ENCODE measurements at regions not wholly inside any gene's neighbourhood (a gene's known extent, or its start where the extent isn't known, plus 50 kb on each side); places are given as distances from the start of the nearest gene placed in this dataset.
"Not testable (repeated sequence)": the region's sequence is repeated elsewhere in the genome, so short reads cannot be mapped to it uniquely, and the experiment has no call there.

GRCh38 chr22:34608540-34609115 lies 457.3 kb upstream of the ISX start:
- DNase-seq (ENCODE audit: low spot score): no peak
- H3K27ac ChIP-seq: no peak overlapping the region
- H3K4me3 ChIP-seq: no peak overlapping the region
- no peak for TF ChIP-seq CTCF (IDR thresholded peaks at IDR 0.05)

- no peak overlapping the region for H3K4me3 ChIP-seq
- no peak for TF ChIP-seq CTCF (IDR thresholded peaks at IDR 0.05)
- DNase-seq (ENCODE audit: low spot score): no peak
- H3K27ac ChIP-seq: no peak overlapping the region
These were observed 456.3 kb upstream of the ISX start for GRCh38 chr22:34609646-34610045.

GRCh38 chr22:34620161-34620560 lies 445.8 kb upstream of the ISX start:
- DNase-seq (ENCODE audit: low spot score): no peak
- Histone ChIP-seq H3K4me3 (no peak overlapping the region), H3K27ac (no peak overlapping the region)
- TF ChIP-seq CTCF (IDR thresholded peaks at IDR 0.05): no peak

GRCh38 chr22:34620832-34621231 lies 445.1 kb upstream of the ISX start:
- no peak for DNase-seq (ENCODE audit: low spot score)
- Histone ChIP-seq H3K4me3 (no peak overlapping the region), H3K27ac (no peak overlapping the region)
- no peak for TF ChIP-seq CTCF (IDR thresholded peaks at IDR 0.05)

GRCh38 chr22:34622602-34623001 lies 443.4 kb upstream of the ISX start:
- no peak for DNase-seq (ENCODE audit: low spot score)
- Histone ChIP-seq H3K4me3 (no peak overlapping the region), H3K27ac (no peak overlapping the region)
- TF ChIP-seq CTCF (IDR thresholded peaks at IDR 0.05): no peak

- Histone ChIP-seq H3K4me3 (no peak overlapping the region), H3K27ac (no peak overlapping the region)
- no peak for DNase-seq (ENCODE audit: low spot score)
- TF ChIP-seq CTCF (IDR thresholded peaks at IDR 0.05): no peak
These were observed 442.4 kb upstream of the ISX start for GRCh38 chr22:34623580-34623979.

GRCh38 chr22:34625892-34626291 lies 440.1 kb upstream of the ISX start:
- H3K4me3 ChIP-seq; H3K27ac ChIP-seq; DNase-seq (ENCODE audit: low spot score): not testable (repeated sequence)

GRCh38 chr22:34638128-34638527 lies 427.8 kb upstream of the ISX start:
- no peak overlapping the region for H3K27ac ChIP-seq
- no peak overlapping the region for H3K4me3 ChIP-seq
- no peak for TF ChIP-seq CTCF (IDR thresholded peaks at IDR 0.05)
- no peak for DNase-seq (ENCODE audit: low spot score)
